Peyer's patch (tissue), 4 donors: ENCODE measurements at regions not wholly inside any gene's neighbourhood (a gene's known extent, or its start where the extent isn't known, plus 50 kb on each side); places are given as distances from the start of the nearest gene placed in this dataset.
"Not testable (repeated sequence)": the region's sequence is repeated elsewhere in the genome, so short reads cannot be mapped to it uniquely, and the experiment has no call there.

ENCODE experiments used
- DNase-seq, 3 donors: peaks; one replicate each; pipeline ENCODE4 v3.0.0-alpha.2; 2017 to 2019
- H3K27ac ChIP-seq, 4 donors: fragments of 200-600 bp; sonication (generic); one replicate each; pipeline ENCODE4 v1.5.1; 2016 to 2019
- H3K27me3 ChIP-seq, 2 donors: fragments of 200-600 bp; sonication (generic); one replicate each; pipeline ENCODE4 v1.5.1; 2019
- H3K36me3 ChIP-seq, 3 donors: fragments of 200-600 bp; sonication (generic); one replicate each; pipeline ENCODE4 v1.5.1; 2016 to 2019
- H3K4me1 ChIP-seq, 4 donors: fragments of 200-600 bp; sonication (generic); one replicate each; pipeline ENCODE4 v1.5.1; 2016 to 2019
- H3K4me3 ChIP-seq, 4 donors: fragments of 200-600 bp; sonication (generic); 1 replicate in 3 of 4; 2 replicates in 1 of 4; pipeline ENCODE4 v1.5.1; 2016 to 2019; ENCODE audit warnings: mild to moderate bottlenecking in 1 of 4
- H3K9me3 ChIP-seq, 4 donors: fragments of 200-600 bp; sonication (generic); one replicate each; pipeline ENCODE4 v1.5.1; 2016 to 2019; ENCODE audit warnings: mild to moderate bottlenecking in 1 of 4
- POLR2A ChIP-seq, 2 donors: fragments of 450-650 bp; IDR thresholded peaks; one replicate each; pipeline ENCODE4 v1.5.1; 2017; ENCODE audit warnings: antibody characterized with exemption in 2 of 2, mild to moderate bottlenecking in 2 of 2, moderate library complexity in 2 of 2
- TF ChIP-seq, protein P1 (sequence below), 6 experiments: fragments of 450-650 bp in 4 of 6; fragments of 200-600 bp in 2 of 6; sonication (generic) in 1 of 6; IDR thresholded peaks; one replicate each; pipeline ENCODE4 v1.5.1; 2017 to 2019; ENCODE audit warnings: antibody characterized with exemption in 6 of 6, mild to moderate bottlenecking in 3 of 6, moderate library complexity in 1 of 6

- not testable (repeated sequence) for H3K4me3 ChIP-seq, H3K9me3 ChIP-seq, H3K27me3 ChIP-seq, H3K4me1 ChIP-seq, H3K36me3 ChIP-seq
- peak overlapping the region; percentile 30 to 81 (median 54) for H3K27ac ChIP-seq
- DNase-seq, result peak in 2 of 3 donors; percentile 62 to 71
- TF ChIP-seq, protein P1, sequence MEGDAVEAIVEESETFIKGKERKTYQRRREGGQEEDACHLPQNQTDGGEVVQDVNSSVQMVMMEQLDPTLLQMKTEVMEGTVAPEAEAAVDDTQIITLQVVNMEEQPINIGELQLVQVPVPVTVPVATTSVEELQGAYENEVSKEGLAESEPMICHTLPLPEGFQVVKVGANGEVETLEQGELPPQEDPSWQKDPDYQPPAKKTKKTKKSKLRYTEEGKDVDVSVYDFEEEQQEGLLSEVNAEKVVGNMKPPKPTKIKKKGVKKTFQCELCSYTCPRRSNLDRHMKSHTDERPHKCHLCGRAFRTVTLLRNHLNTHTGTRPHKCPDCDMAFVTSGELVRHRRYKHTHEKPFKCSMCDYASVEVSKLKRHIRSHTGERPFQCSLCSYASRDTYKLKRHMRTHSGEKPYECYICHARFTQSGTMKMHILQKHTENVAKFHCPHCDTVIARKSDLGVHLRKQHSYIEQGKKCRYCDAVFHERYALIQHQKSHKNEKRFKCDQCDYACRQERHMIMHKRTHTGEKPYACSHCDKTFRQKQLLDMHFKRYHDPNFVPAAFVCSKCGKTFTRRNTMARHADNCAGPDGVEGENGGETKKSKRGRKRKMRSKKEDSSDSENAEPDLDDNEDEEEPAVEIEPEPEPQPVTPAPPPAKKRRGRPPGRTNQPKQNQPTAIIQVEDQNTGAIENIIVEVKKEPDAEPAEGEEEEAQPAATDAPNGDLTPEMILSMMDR (IDR thresholded peaks at IDR 0.05), result peak in 1 of 6 experiments; percentile 3
Measured at GRCh38 chr12:31807081-31807772, 78.4 kb upstream of the AMN1 start.

- not testable (repeated sequence) for DNase-seq, H3K27me3 ChIP-seq, H3K4me3 ChIP-seq, H3K4me1 ChIP-seq, H3K36me3 ChIP-seq, H3K9me3 ChIP-seq
- peak overlapping the region in 1 of 4 donors; percentile 75 for H3K27ac ChIP-seq
Measured at GRCh38 chr12:31805681-31806080, 76.9 kb upstream of the AMN1 start.

GRCh38 chr12:31804707-31805106 lies 75.9 kb upstream of the AMN1 start:
- H3K36me3 ChIP-seq, H3K4me1 ChIP-seq, H3K27me3 ChIP-seq, H3K9me3 ChIP-seq, DNase-seq: not testable (repeated sequence)
- Histone ChIP-seq H3K27ac (peak overlapping the region in 3 of 4 donors; percentile 3 to 43 (median 22)), H3K4me3 (peak overlapping the region in 2 of 4 donors; percentile 7)

GRCh38 chr12:31804185-31804504 lies 75.3 kb upstream of the AMN1 start:
- Histone ChIP-seq H3K4me3 (peak overlapping the region in 1 of 4 donors; percentile 7), H3K9me3 (no peaks in the 10 kb centered on the region), H3K27ac (peak overlapping the region in 3 of 4 donors; percentile 3 to 43 (median 22)), H3K27me3 (no peaks in the 10 kb centered on the region), H3K4me1 (no peaks in the 10 kb centered on the region), H3K36me3 (no peaks in the 10 kb centered on the region)
- TF ChIP-seq POLR2A (IDR thresholded peaks at IDR 0.05), result no peak
- TF ChIP-seq, protein P1 (IDR thresholded peaks at IDR 0.05), result no peak
- no peak for DNase-seq

DNA sequence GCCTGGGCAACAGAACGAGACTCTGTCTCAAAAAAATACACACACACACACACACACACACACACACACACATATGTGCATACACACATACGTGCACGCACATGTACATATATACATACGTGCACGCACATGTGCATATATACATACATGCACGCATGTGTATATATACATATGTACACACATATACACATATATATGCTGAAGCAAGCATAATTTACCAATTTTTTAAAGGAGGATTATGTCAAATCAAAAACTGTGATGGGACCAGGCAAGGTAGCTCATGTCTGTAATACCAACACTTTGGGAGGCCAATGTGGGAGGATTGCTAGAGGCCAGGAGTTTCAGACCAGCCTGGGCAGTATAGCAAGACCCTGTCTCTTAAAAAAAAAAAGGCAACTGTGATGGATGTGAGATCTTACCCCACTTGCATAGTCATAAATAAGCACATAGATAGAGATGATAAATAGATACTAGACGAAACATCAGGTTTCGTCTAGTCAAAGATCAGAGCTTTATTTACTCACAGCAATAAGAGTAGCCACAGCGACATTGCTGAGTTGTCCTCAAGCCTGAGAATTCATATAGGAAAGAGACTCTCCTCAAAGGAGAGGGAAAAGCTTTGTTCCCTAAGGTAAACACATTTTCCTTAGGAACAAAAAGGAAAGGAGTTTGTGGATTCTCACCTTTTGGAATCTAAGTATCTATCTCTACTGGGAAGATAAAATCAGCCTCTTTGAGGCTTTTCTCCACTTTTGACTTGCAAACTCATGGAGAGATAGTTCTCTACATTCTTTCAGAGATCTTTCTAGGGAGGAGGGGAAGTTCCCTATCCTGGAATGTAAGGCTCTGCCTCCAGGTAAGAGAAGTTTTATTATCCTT lies 74.7 kb upstream of the AMN1 start:
- no peaks in the 10 kb centered on the region for H3K4me1 ChIP-seq
- H3K9me3 ChIP-seq, result no peaks in the 10 kb centered on the region
- peak overlapping the region in 2 of 4 donors; percentile 6 to 43 for H3K27ac ChIP-seq
- no peaks in the 10 kb centered on the region for H3K27me3 ChIP-seq
- H3K36me3 ChIP-seq, result no peaks in the 10 kb centered on the region
- no peak for TF ChIP-seq POLR2A (IDR thresholded peaks at IDR 0.05)
- TF ChIP-seq, protein P1 (IDR thresholded peaks at IDR 0.05), result no peak
- no peak for DNase-seq
- H3K4me3 ChIP-seq, result no peak overlapping the region

GRCh38 chr12:31801872-31802271 lies 73.1 kb upstream of the AMN1 start:
- TF ChIP-seq, protein P1 (IDR thresholded peaks at IDR 0.05), result no peak
- no peak for TF ChIP-seq POLR2A (IDR thresholded peaks at IDR 0.05)
- no peaks in the 10 kb centered on the region for H3K4me1 ChIP-seq
- no peak overlapping the region for H3K27ac ChIP-seq
- H3K36me3 ChIP-seq, result no peaks in the 10 kb centered on the region
- no peaks in the 10 kb centered on the region for H3K9me3 ChIP-seq
- DNase-seq, result no peak
- H3K27me3 ChIP-seq, result no peaks in the 10 kb centered on the region
- no peak overlapping the region for H3K4me3 ChIP-seq
